CD4-positive, alpha-beta T cell (primary cell): ENCODE measurements at regions not wholly inside any gene's neighbourhood (a gene's known extent, or its start where the extent isn't known, plus 50 kb on each side); places are given as distances from the start of the nearest gene placed in this dataset.

Experiments
- ATAC-seq: fragments of 200-7000 bp; cut with Tn5 transposase; one replicate; pipeline ENCODE4 v1.10.0; 2022; ENCODE audit warnings: mild to moderate bottlenecking; ENCODE audit not compliant: poor library complexity
- CTCF ChIA-PET: fragments of 350-600 bp; sonication (Branson Sonifier 250); formaldehyde crosslinking; loops from one replicate; lab custom pipeline; 2021; ENCODE audit warnings: antibody characterized with exemption, inconsistent platforms; lab: Charles Lee
- POLR2A ChIA-PET: fragments of 350-600 bp; sonication (Branson Sonifier 250); formaldehyde crosslinking; loops from one replicate; lab custom pipeline; 2021; ENCODE audit warnings: antibody characterized with exemption, inconsistent platforms; lab: Charles Lee
- DNase-seq, 14 experiments: peaks; one replicate each; pipeline ENCODE4 v3.0.0-alpha.2; 2013 to 2020; ENCODE audit warnings: mixed read lengths in 2 of 14
- H3K27ac ChIP-seq, 2 donors: one replicate each; pipeline versions ENCODE4 v1.5.1 to v1.7.0; 2013; ENCODE audit warnings: low read length in 2 of 2, low read depth in 1 of 2, mild to moderate bottlenecking in 1 of 2
- H3K27me3 ChIP-seq, 2 experiments: 1 replicate in 1 of 2; 2 replicates in 1 of 2; pipeline versions ENCODE4 v1.6.1 to v1.7.0; 2013; ENCODE audit warnings: low read length in 2 of 2, control low read depth in 1 of 2, mild to moderate bottlenecking in 1 of 2, moderate library complexity in 1 of 2; ENCODE audit not compliant: insufficient read depth in 2 of 2, control insufficient read depth in 1 of 2
- H3K36me3 ChIP-seq: one replicate; pipeline ENCODE4 v1.6.1; 2013; ENCODE audit warnings: low read length, control low read depth; ENCODE audit not compliant: insufficient read depth
- H3K4me1 ChIP-seq: one replicate; pipeline ENCODE4 v1.6.1; 2013; ENCODE audit warnings: low read length, control low read depth; ENCODE audit not compliant: insufficient read depth
- H3K4me3 ChIP-seq: one replicate; pipeline ENCODE4 v1.5.1; 2013; ENCODE audit warnings: mild to moderate bottlenecking, low read length, moderate library complexity
- H3K9me3 ChIP-seq, 2 experiments: 1 replicate in 1 of 2; 2 replicates in 1 of 2; pipeline versions ENCODE4 v1.6.1 to v1.7.0; 2013; ENCODE audit warnings: low read length in 2 of 2, mild to moderate bottlenecking in 2 of 2, control low read depth in 1 of 2, moderate library complexity in 1 of 2; ENCODE audit not compliant: control insufficient read depth in 1 of 2, insufficient read depth in 1 of 2
- H3K27ac Mint-ChIP-seq: one replicate; pipeline ENCODE4 v1.8.0; 2020; ENCODE audit warnings: mixed read lengths
- H3K27me3 Mint-ChIP-seq: one replicate; pipeline ENCODE4 v1.8.0; 2021; ENCODE audit warnings: mixed read lengths
- H3K36me3 Mint-ChIP-seq: one replicate; pipeline ENCODE4 v1.8.0; 2021; ENCODE audit warnings: low read depth, mixed read lengths
- H3K4me1 Mint-ChIP-seq: one replicate; pipeline ENCODE4 v1.8.0; 2021; ENCODE audit warnings: low read depth, mixed read lengths
- H3K4me3 Mint-ChIP-seq: one replicate; pipeline ENCODE4 v1.8.0; 2020; ENCODE audit warnings: mild to moderate bottlenecking, mixed read lengths
- H3K9me3 Mint-ChIP-seq: one replicate; pipeline ENCODE4 v1.8.0; 2020; ENCODE audit warnings: mixed read lengths
- intact Hi-C, 2 experiments: fragments of 100-400 bp; cut with DNase I in 1 of 2; cut with micrococcal nuclease in 1 of 2; formaldehyde crosslinking; loops; one replicate each; pipeline versions ENCODE4 v1.15.1 to v1.9.0; 2023 to 2025; cut with DNase I, micrococcal nuclease
- TF ChIP-seq, protein P1 (sequence below): fragments of 200-600 bp; IDR thresholded peaks from one replicate; pipeline ENCODE4 v1.8.0; 2022; ENCODE audit warnings: antibody characterized with exemption, mild to moderate bottlenecking

DNA sequence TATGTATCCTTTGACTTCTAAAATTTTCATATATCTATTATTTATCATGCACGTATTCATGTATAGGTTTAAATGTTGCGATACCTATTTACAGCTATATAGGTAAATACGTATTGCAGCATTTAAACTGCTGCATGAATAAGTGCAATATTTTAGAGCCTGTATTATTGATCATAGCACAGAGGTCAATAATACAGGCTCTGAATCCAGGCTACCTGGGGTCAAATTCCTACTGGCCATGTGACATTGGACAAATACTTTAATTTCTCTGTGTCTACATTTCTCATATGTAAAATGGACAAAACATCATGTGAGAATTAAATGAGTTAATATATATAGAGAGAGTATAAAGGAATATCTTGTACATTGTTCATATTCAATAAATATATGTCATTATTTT lies 352.9 kb upstream of the ROBO2 start:
- CTCF ChIA-PET = no interaction called here
- Mint-ChIP-seq H3K27me3 (no peaks in the 10 kb centered on the region), H3K9me3 (peaks cover 8% of the 10 kb centered on the region), H3K27ac (no peak overlapping the region), H3K36me3 (no peaks in the 10 kb centered on the region), H3K4me1 (no peaks in the 10 kb centered on the region), H3K4me3 (no peak overlapping the region)
- DNase-seq (no peak), ATAC-seq (no peak)
- Histone ChIP-seq H3K27me3 (no peaks in the 10 kb centered on the region), H3K27ac (no peak overlapping the region), H3K36me3 (no peaks in the 10 kb centered on the region), H3K4me1 (no peaks in the 10 kb centered on the region), H3K9me3 (peaks cover 0 to 4% of the 10 kb centered on the region in 2 experiments), H3K4me3 (no peak overlapping the region)
- TF ChIP-seq, protein P1, sequence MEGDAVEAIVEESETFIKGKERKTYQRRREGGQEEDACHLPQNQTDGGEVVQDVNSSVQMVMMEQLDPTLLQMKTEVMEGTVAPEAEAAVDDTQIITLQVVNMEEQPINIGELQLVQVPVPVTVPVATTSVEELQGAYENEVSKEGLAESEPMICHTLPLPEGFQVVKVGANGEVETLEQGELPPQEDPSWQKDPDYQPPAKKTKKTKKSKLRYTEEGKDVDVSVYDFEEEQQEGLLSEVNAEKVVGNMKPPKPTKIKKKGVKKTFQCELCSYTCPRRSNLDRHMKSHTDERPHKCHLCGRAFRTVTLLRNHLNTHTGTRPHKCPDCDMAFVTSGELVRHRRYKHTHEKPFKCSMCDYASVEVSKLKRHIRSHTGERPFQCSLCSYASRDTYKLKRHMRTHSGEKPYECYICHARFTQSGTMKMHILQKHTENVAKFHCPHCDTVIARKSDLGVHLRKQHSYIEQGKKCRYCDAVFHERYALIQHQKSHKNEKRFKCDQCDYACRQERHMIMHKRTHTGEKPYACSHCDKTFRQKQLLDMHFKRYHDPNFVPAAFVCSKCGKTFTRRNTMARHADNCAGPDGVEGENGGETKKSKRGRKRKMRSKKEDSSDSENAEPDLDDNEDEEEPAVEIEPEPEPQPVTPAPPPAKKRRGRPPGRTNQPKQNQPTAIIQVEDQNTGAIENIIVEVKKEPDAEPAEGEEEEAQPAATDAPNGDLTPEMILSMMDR = no peak
- POLR2A ChIA-PET = no interaction called here
- intact Hi-C loops = no loop called here

DNA sequence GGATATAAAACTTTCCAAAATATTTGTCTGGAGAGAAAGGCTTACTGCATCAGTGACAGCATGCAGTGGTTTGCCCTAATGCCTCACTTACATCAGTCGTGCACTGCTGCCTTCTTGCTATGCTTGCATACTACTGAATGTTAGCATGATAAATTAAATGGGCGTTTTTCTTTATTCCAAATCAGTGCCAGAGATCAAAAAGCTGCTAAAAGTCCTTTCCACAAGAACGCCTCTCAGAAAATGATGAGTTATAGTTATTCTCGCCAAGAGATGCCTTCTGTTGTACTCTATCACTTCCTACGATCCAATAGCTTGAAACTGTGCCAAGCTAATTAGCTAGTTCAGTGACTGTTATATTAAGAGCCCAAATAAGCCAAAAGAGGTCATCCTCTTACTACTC lies 345.8 kb upstream of the ROBO2 start:
- ChIA-PET POLR2A (no interaction called here), CTCF (no interaction called here)
- no peaks in the 10 kb centered on the region for H3K4me1 ChIP-seq
- H3K36me3 Mint-ChIP-seq = no peaks in the 10 kb centered on the region
- no peak overlapping the region for H3K4me3 Mint-ChIP-seq
- no peaks in the 10 kb centered on the region for H3K27me3 Mint-ChIP-seq
- no peak overlapping the region for H3K27ac Mint-ChIP-seq
- intact Hi-C loops = no loop called here
- TF ChIP-seq, protein P1 = no peak
- H3K4me3 ChIP-seq = no peak overlapping the region
- H3K9me3 ChIP-seq = peaks cover 3 to 4% of the 10 kb centered on the region in 2 experiments
- H3K4me1 Mint-ChIP-seq = no peaks in the 10 kb centered on the region
- no peaks in the 10 kb centered on the region for H3K36me3 ChIP-seq
- no peaks in the 10 kb centered on the region for H3K27me3 ChIP-seq
- no peak for DNase-seq
- ATAC-seq = no peak
- peaks cover 13% of the 10 kb centered on the region for H3K9me3 Mint-ChIP-seq
- H3K27ac ChIP-seq = no peak overlapping the region

DNA sequence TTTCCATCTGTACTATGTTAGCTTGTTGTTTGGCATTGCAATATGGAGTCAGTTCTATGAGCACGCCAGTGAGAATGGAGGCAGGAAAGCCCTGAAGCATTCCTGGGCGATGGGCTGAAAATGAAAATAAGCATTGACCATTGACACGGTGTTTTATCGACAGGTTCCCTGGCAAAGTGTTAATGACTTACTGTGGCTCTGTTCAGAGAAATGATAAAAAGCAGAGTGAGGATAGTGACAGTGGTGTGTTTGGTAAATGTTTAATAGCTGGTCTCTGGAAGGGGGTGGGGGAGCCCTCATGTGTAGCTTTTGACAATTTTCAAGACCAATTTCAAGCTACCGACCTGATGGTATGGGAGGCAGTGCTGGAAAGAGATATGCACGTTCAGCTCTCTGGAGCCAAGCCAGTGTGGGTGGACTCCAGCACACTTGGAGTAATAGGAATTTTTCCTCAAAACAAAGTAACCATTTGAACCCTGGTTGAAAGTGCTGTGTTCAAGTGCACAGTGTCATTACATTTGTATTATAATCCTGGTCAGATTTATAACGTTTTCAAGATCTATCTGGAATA lies 341.7 kb upstream of the ROBO2 start:
- no peak overlapping the region for H3K4me3 Mint-ChIP-seq
- no peaks in the 10 kb centered on the region for H3K36me3 ChIP-seq
- no peaks in the 10 kb centered on the region for H3K27me3 ChIP-seq
- H3K27ac Mint-ChIP-seq = no peak overlapping the region
- DNase-seq = no peak
- H3K9me3 Mint-ChIP-seq = peaks cover 10% of the 10 kb centered on the region
- H3K9me3 ChIP-seq = peaks cover 3 to 4% of the 10 kb centered on the region in 2 experiments
- no peaks in the 10 kb centered on the region for H3K36me3 Mint-ChIP-seq
- no peak overlapping the region for H3K4me3 ChIP-seq
- TF ChIP-seq, protein P1 = no peak
- H3K27ac ChIP-seq = no peak overlapping the region
- H3K27me3 Mint-ChIP-seq = no peaks in the 10 kb centered on the region
- ATAC-seq = no peak
- intact Hi-C loops = no loop called here
- CTCF ChIA-PET = no interaction called here
- POLR2A ChIA-PET = no interaction called here
- H3K4me1 ChIP-seq = no peaks in the 10 kb centered on the region
- H3K4me1 Mint-ChIP-seq = no peaks in the 10 kb centered on the region
